ENCODE measurements at regions not wholly inside any gene's neighbourhood (a gene's known extent, or its start where the extent isn't known, plus 50 kb on each side); places are given as distances from the start of the nearest gene placed in this dataset.

- H3K4me3 ChIP-seq (ENCODE audit: low read depth, poor library complexity, severe bottlenecking): no peak overlapping the region
- whole genome bisulfite sequencing, 2 donors: 88 to 92% methylated on average over 4 of the region's 4 CpGs
- intact Hi-C loops (cut with DNase I; ENCODE audit: low total_unique reads): no loop called here
- DNase-seq (ENCODE audit: low spot score in 2 of 2): no peak
- TF ChIP-seq CTCF (IDR thresholded peaks at IDR 0.05): no peak
- TF ChIP-seq POLR2A (IDR thresholded peaks at IDR 0.05): no peak
Measured at GRCh38 chr18:70920840-70921374, 632.1 kb downstream of the SOCS6 start.

- no peak overlapping the region for H3K4me3 ChIP-seq (ENCODE audit: low read depth, poor library complexity, severe bottlenecking)
- no peak for TF ChIP-seq POLR2A (IDR thresholded peaks at IDR 0.05)
- no peak for TF ChIP-seq CTCF (IDR thresholded peaks at IDR 0.05)
- no peak for DNase-seq (ENCODE audit: low spot score in 2 of 2)
- 37 to 43% methylated on average over 3 of the region's 3 CpGs for WGBS, 2 donors
- intact Hi-C loops (cut with DNase I; ENCODE audit: low total_unique reads): no loop called here
Measured at GRCh38 chr18:70907673-70908072, 618.8 kb downstream of the SOCS6 start.

GRCh38 chr18:70892381-70892780, 603.5 kb downstream of the SOCS6 start:
- TF ChIP-seq POLR2A (IDR thresholded peaks at IDR 0.05) (no peak), CTCF (IDR thresholded peaks at IDR 0.05) (no peak)
- no peak overlapping the region for H3K4me3 ChIP-seq (ENCODE audit: low read depth, poor library complexity, severe bottlenecking)
- intact Hi-C loops (cut with DNase I; ENCODE audit: low total_unique reads): no loop called here
- DNase-seq (ENCODE audit: low spot score in 2 of 2): no peak
- 88 to 95% methylated on average over 1 of the region's 1 CpG for whole genome bisulfite sequencing, 2 donors

GRCh38 chr18:70870292-70870691, 581.4 kb downstream of the SOCS6 start:
- H3K4me3 ChIP-seq (ENCODE audit: low read depth, poor library complexity, severe bottlenecking): no peak overlapping the region
- DNase-seq (ENCODE audit: low spot score in 2 of 2): no peak
- TF ChIP-seq CTCF (IDR thresholded peaks at IDR 0.05) (no peak), POLR2A (IDR thresholded peaks at IDR 0.05) (no peak)
- 91 to 92% methylated on average over 1 of the region's 1 CpG for WGBS, 2 donors
- intact Hi-C loops (cut with DNase I; ENCODE audit: low total_unique reads): no loop called here

- TF ChIP-seq CTCF (IDR thresholded peaks at IDR 0.05) (no peak), POLR2A (IDR thresholded peaks at IDR 0.05) (no peak)
- intact Hi-C loops (cut with DNase I; ENCODE audit: low total_unique reads): no loop called here
- no peak for DNase-seq (ENCODE audit: low spot score in 2 of 2)
- 89 to 92% methylated on average over 7 of the region's 7 CpGs for WGBS, 2 donors
- H3K4me3 ChIP-seq (ENCODE audit: low read depth, poor library complexity, severe bottlenecking): no peak overlapping the region
Measured at GRCh38 chr18:70848329-70848728, 559.5 kb downstream of the SOCS6 start.

GRCh38 chr18:70840649-70841048, 551.8 kb downstream of the SOCS6 start:
- intact Hi-C loops (cut with DNase I; ENCODE audit: low total_unique reads): no loop called here
- DNase-seq (ENCODE audit: low spot score in 2 of 2): no peak
- no peak for TF ChIP-seq CTCF (IDR thresholded peaks at IDR 0.05)
- TF ChIP-seq POLR2A (IDR thresholded peaks at IDR 0.05): no peak
- no peak overlapping the region for H3K4me3 ChIP-seq (ENCODE audit: low read depth, poor library complexity, severe bottlenecking)
- whole genome bisulfite sequencing, 2 donors: 60% methylated on average over 3 of the region's 3 CpGs
